ENCODE measurements at regions not wholly inside any gene's neighbourhood (a gene's known extent, or its start where the extent isn't known, plus 50 kb on each side); places are given as distances from the start of the nearest gene placed in this dataset.

- no peak for DNase-seq (ENCODE audit: low read depth in 2 of 2)
These were observed 52.0 kb downstream of the LRATD1 start for GRCh38 chr2:14684516-14684915.

GRCh38 chr2:14690926-14691325 is 58.4 kb downstream of the LRATD1 start:
- no peak for DNase-seq (ENCODE audit: low read depth in 2 of 2)

GRCh38 chr2:14693874-14694273 is 61.4 kb downstream of the LRATD1 start:
- DNase-seq (ENCODE audit: low read depth in 2 of 2) = no peak

GRCh38 chr2:14700753-14701152 is 68.2 kb downstream of the LRATD1 start:
- DNase-seq (ENCODE audit: low read depth in 2 of 2) = no peak

- DNase-seq (ENCODE audit: low read depth in 2 of 2) = no peak
These were observed 69.7 kb downstream of the LRATD1 start for GRCh38 chr2:14702258-14702657.

- no peak for DNase-seq (ENCODE audit: low read depth in 2 of 2)
These were observed 73.7 kb downstream of the LRATD1 start for GRCh38 chr2:14706201-14706600.

GRCh38 chr2:14712111-14712510 is 79.6 kb downstream of the LRATD1 start:
- no peak for DNase-seq (ENCODE audit: low read depth in 2 of 2)

- DNase-seq (ENCODE audit: low read depth in 2 of 2) = no peak
These were observed 80.7 kb downstream of the LRATD1 start for GRCh38 chr2:14713248-14713647.

GRCh38 chr2:14715600-14715999 is 83.1 kb downstream of the LRATD1 start:
- DNase-seq (ENCODE audit: low read depth in 2 of 2) = no peak

GRCh38 chr2:14716319-14716718 is 83.8 kb downstream of the LRATD1 start:
- DNase-seq (ENCODE audit: low read depth in 2 of 2) = no peak

- no peak for DNase-seq (ENCODE audit: low read depth in 2 of 2)
These were observed 84.6 kb downstream of the LRATD1 start for GRCh38 chr2:14717131-14717530.

GRCh38 chr2:14720319-14720718 is 87.8 kb downstream of the LRATD1 start:
- DNase-seq (ENCODE audit: low read depth in 2 of 2) = no peak

GRCh38 chr2:14720739-14721138 is 88.2 kb downstream of the LRATD1 start:
- no peak for DNase-seq (ENCODE audit: low read depth in 2 of 2)

- DNase-seq (ENCODE audit: low read depth in 2 of 2) = no peak
These were observed 90.5 kb downstream of the LRATD1 start for GRCh38 chr2:14722904-14723570.

GRCh38 chr2:14723684-14724083 is 91.2 kb downstream of the LRATD1 start:
- DNase-seq (ENCODE audit: low read depth in 2 of 2) = no peak

GRCh38 chr2:14735696-14736095 is 103.2 kb downstream of the LRATD1 start:
- no peak for DNase-seq (ENCODE audit: low read depth in 2 of 2)

GRCh38 chr2:14737201-14737600 is 104.7 kb downstream of the LRATD1 start:
- no peak for DNase-seq (ENCODE audit: low read depth in 2 of 2)

GRCh38 chr2:14743861-14744260 is 111.3 kb downstream of the LRATD1 start:
- no peak for DNase-seq (ENCODE audit: low read depth in 2 of 2)

GRCh38 chr2:14745288-14746076 is 113.0 kb downstream of the LRATD1 start:
- DNase-seq (ENCODE audit: low read depth in 2 of 2) = no peak

- DNase-seq (ENCODE audit: low read depth in 2 of 2) = no peak
These were observed 113.6 kb downstream of the LRATD1 start for GRCh38 chr2:14746133-14746532.

- DNase-seq (ENCODE audit: low read depth in 2 of 2) = no peak
These were observed 114.9 kb downstream of the LRATD1 start for GRCh38 chr2:14747447-14747846.

- DNase-seq (ENCODE audit: low read depth in 2 of 2) = no peak
These were observed 117.4 kb downstream of the LRATD1 start for GRCh38 chr2:14749884-14750283.

- DNase-seq (ENCODE audit: low read depth in 2 of 2) = no peak
These were observed 117.9 kb downstream of the LRATD1 start for GRCh38 chr2:14750433-14750832.

Measured in dermis microvascular lymphatic vessel endothelial cell (primary cell).